ENCODE measurements at regions not wholly inside any gene's neighbourhood (a gene's known extent, or its start where the extent isn't known, plus 50 kb on each side); places are given as distances from the start of the nearest gene placed in this dataset.
A peak's percentile ranks its signal among the peaks of the same experiment; 100 is the strongest.

GRCh38 chr2:3958465-3958864 lies 255.1 kb downstream of the DCDC2C start:
- TF ChIP-seq, protein P1, sequence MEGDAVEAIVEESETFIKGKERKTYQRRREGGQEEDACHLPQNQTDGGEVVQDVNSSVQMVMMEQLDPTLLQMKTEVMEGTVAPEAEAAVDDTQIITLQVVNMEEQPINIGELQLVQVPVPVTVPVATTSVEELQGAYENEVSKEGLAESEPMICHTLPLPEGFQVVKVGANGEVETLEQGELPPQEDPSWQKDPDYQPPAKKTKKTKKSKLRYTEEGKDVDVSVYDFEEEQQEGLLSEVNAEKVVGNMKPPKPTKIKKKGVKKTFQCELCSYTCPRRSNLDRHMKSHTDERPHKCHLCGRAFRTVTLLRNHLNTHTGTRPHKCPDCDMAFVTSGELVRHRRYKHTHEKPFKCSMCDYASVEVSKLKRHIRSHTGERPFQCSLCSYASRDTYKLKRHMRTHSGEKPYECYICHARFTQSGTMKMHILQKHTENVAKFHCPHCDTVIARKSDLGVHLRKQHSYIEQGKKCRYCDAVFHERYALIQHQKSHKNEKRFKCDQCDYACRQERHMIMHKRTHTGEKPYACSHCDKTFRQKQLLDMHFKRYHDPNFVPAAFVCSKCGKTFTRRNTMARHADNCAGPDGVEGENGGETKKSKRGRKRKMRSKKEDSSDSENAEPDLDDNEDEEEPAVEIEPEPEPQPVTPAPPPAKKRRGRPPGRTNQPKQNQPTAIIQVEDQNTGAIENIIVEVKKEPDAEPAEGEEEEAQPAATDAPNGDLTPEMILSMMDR (conservative IDR thresholded peaks at IDR 0.05; ENCODE audit: low read depth, low read length), result no peak
- H3K4me3 ChIP-seq (ENCODE audit: low read depth, low read length), result no peak overlapping the region
- no peak for DNase-seq (ENCODE audit: low read depth)

- TF ChIP-seq, protein P1 (conservative IDR thresholded peaks at IDR 0.05; ENCODE audit: low read depth, low read length), result no peak
- DNase-seq (ENCODE audit: low read depth), result no peak
- H3K4me3 ChIP-seq (ENCODE audit: low read depth, low read length), result no peak overlapping the region
Measured at GRCh38 chr2:3958969-3959368, 255.6 kb downstream of the DCDC2C start.

- no peak overlapping the region for H3K4me3 ChIP-seq (ENCODE audit: low read depth, low read length)
- no peak for DNase-seq (ENCODE audit: low read depth)
- TF ChIP-seq, protein P1 (conservative IDR thresholded peaks at IDR 0.05; ENCODE audit: low read depth, low read length), result peak; percentile 80
Measured at GRCh38 chr2:3959372-3959771, 256.0 kb downstream of the DCDC2C start.

- no peak overlapping the region for H3K4me3 ChIP-seq (ENCODE audit: low read depth, low read length)
- TF ChIP-seq, protein P1 (conservative IDR thresholded peaks at IDR 0.05; ENCODE audit: low read depth, low read length), result no peak
- no peak for DNase-seq (ENCODE audit: low read depth)
Measured at GRCh38 chr2:3960106-3960505, 256.7 kb downstream of the DCDC2C start.

DNA sequence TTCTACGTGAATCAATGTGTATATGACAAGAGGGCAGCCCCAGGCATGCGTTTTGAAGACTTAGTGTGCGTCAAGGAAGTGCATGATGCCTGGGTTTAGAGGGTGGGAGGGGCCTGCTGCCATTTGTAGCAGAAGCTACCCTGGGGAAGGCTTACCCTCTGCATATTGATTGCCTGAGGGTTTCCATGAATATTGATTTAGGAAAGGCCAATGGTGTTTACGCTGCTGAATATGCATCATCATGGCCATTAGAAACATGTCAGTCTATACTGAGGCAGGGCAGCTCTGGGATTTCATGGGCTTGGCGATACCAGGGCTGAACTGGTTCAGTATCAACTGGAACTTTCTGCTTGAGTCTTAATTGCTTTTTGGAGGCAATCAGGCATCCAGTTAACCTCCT lies 259.3 kb downstream of the DCDC2C start:
- no peak overlapping the region for H3K4me3 ChIP-seq (ENCODE audit: low read depth, low read length)
- TF ChIP-seq, protein P1 (conservative IDR thresholded peaks at IDR 0.05; ENCODE audit: low read depth, low read length), result no peak
- DNase-seq (ENCODE audit: low read depth), result no peak

DNA sequence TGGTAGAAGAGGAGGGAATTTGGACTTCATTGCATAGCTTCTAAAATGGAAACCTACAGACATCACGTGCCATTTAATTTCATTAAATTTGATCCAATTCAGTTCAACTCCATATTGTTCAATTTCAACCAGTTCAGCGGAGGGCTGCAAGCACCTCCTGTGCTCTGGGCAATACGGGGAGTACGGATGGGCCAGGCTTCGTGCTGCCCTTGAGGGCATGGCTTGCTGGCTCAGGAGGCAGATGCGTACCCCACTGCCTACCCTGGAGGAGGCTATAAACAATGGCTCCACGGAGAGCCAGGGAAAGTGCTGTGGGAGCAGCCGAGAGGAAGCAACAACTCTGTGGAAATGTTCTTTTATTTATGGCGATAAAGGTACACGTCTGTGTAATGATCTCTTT lies 261.8 kb downstream of the DCDC2C start:
- H3K4me3 ChIP-seq (ENCODE audit: low read depth, low read length), result no peak overlapping the region
- DNase-seq (ENCODE audit: low read depth), result no peak
- TF ChIP-seq, protein P1 (conservative IDR thresholded peaks at IDR 0.05; ENCODE audit: low read depth, low read length), result no peak

- no peak overlapping the region for H3K4me3 ChIP-seq (ENCODE audit: low read depth, low read length)
- no peak for DNase-seq (ENCODE audit: low read depth)
- TF ChIP-seq, protein P1 (conservative IDR thresholded peaks at IDR 0.05; ENCODE audit: low read depth, low read length), result no peak
Measured at GRCh38 chr2:3965953-3966352, 262.6 kb downstream of the DCDC2C start.
